Transverse colon (tissue), 4 donors: ENCODE measurements at regions not wholly inside any gene's neighbourhood (a gene's known extent, or its start where the extent isn't known, plus 50 kb on each side); places are given as distances from the start of the nearest gene placed in this dataset.

Experiments used
- DNase-seq: peaks from one replicate; pipeline ENCODE4 v3.0.0-alpha.2; 2019
- H3K27ac ChIP-seq, 4 donors: fragments of 200-600 bp; sonication (generic); 2 replicates each; pipeline ENCODE4 v1.5.1; 2016 to 2018; ENCODE audit warnings: inconsistent platforms in 4 of 4
- H3K27me3 ChIP-seq: fragments of 200-600 bp; sonication (generic); 2 replicates; pipeline ENCODE4 v1.5.1; 2017; ENCODE audit warnings: inconsistent platforms
- H3K36me3 ChIP-seq, 4 donors: fragments of 200-600 bp; sonication (generic); 2 replicates each; pipeline ENCODE4 v1.5.1; 2017 to 2019; ENCODE audit warnings: inconsistent platforms in 4 of 4
- H3K4me1 ChIP-seq, 4 donors: fragments of 200-600 bp; sonication (generic); 2 replicates each; pipeline ENCODE4 v1.5.1; 2017 to 2020; ENCODE audit warnings: inconsistent platforms in 4 of 4
- H3K4me3 ChIP-seq, 4 donors: fragments of 200-600 bp; sonication (generic); 1 replicate in 1 of 4; 2 replicates in 3 of 4; pipeline versions ENCODE4 v1.5.1 to v1.6.1; 2017 to 2019; ENCODE audit warnings: inconsistent platforms in 4 of 4
- H3K9me3 ChIP-seq, 2 donors: fragments of 200-600 bp; sonication (generic); 2 replicates each; pipeline ENCODE4 v1.5.1; 2017 to 2019; ENCODE audit warnings: inconsistent platforms in 2 of 2
- EP300 ChIP-seq: sonication (generic); formaldehyde crosslinking; IDR thresholded peaks from one replicate; pipeline ENCODE4 v1.6.1; 2017; ENCODE audit warnings: antibody characterized with exemption, low read depth
- POLR2A ChIP-seq: fragments of 450-650 bp; IDR thresholded peaks from one replicate; pipeline ENCODE4 v1.6.1; 2016; ENCODE audit warnings: antibody characterized with exemption, mild to moderate bottlenecking, moderate library complexity
- POLR2AphosphoS5 ChIP-seq, 3 donors: sonication (generic); formaldehyde crosslinking; IDR thresholded peaks; one replicate each; pipeline ENCODE4 v1.6.1; 2016; ENCODE audit warnings: antibody characterized with exemption in 3 of 3
- WGBS, 2 donors: methylation state at CpG; one replicate each; pipeline ENCODE4 v1.1.5; 2018; ENCODE audit warnings: low coverage in 1 of 2; 5-methylcytosine and 5-hydroxymethylcytosine counted together
- in situ Hi-C, 4 donors: fragments of 200-750 bp; cut with MboI; loops; one replicate each; pipeline versions ENCODE4 v1.15.0 to v1.15.1; 2017; ENCODE audit warnings: low sequenced_read_pairs in 3 of 4, low pct_ligation_motif_present in 1 of 4, low pct_unique_long_range_greater_than_20kb in 1 of 4
- intact Hi-C: fragments of 100-400 bp; cut with DNase I; formaldehyde crosslinking; loops from one replicate; pipeline ENCODE4 v1.15.1; 2023; ENCODE audit warnings: low total_unique reads
- TF ChIP-seq, protein P1 (sequence below), 5 experiments: fragments of 200-600 bp in 3 of 5; fragments of 450-650 bp in 2 of 5; sonication (generic) in 3 of 5; IDR thresholded peaks; 1 replicate in 2 of 5; 2 replicates in 3 of 5; pipeline ENCODE4 v1.5.1; 2016 to 2017; ENCODE audit warnings: antibody characterized with exemption in 5 of 5, inconsistent platforms in 3 of 5, mild to moderate bottlenecking in 2 of 5, moderate library complexity in 1 of 5

DNA sequence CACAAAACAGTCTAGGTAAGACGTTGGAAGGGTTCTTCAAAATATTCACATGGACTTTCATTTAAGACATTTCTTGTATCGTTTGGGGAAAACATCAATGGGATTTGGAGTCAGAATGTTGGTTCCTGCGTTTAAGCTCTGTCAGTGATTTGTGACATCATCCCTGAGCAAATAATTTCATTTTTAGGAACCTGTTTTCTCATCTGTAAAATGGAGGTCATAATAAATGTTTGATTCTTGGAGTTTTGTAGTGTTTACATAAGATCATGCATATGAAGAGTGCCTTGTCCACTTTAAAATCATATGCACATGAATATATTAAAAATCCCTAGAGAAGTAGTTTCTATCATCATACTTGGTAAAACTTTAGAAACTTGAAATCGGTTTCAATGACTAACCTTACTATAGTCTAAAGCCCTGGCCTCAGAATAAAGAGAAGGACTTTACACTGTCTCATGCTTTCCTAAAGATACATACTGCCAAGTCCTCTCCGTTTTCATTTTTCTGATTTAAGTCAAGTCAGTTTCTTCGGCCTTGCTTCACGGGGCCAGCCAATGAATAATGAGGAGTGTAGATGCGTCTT is 178.4 kb downstream of the ADSS2 start:
- WGBS, 2 donors = 40 to 41% methylated on average over 6 to 8 of the region's 8 CpGs
- Histone ChIP-seq H3K27me3 (no peaks in the 10 kb centered on the region), H3K4me1 (peaks cover 0 to 9% (median 3%) of the 10 kb centered on the region in 4 donors), H3K27ac (peak overlapping the region; percentile 56 to 77 (median 66)), H3K9me3 (no peaks in the 10 kb centered on the region), H3K4me3 (no peak overlapping the region), H3K36me3 (no peaks in the 10 kb centered on the region)
- in situ Hi-C loops = loop anchor here in 2 of 4 donors (25.0 kb wide), 2 partner anchors 236 to 936 kb away; no protein-coding TSS in a partner anchor
- DNase-seq = no peak
- intact Hi-C loops = loop anchor here (5.0 kb wide), 1 partner anchor 931 kb away; no protein-coding TSS in a partner anchor
- no peak for TF ChIP-seq EP300
- TF ChIP-seq, protein P1, sequence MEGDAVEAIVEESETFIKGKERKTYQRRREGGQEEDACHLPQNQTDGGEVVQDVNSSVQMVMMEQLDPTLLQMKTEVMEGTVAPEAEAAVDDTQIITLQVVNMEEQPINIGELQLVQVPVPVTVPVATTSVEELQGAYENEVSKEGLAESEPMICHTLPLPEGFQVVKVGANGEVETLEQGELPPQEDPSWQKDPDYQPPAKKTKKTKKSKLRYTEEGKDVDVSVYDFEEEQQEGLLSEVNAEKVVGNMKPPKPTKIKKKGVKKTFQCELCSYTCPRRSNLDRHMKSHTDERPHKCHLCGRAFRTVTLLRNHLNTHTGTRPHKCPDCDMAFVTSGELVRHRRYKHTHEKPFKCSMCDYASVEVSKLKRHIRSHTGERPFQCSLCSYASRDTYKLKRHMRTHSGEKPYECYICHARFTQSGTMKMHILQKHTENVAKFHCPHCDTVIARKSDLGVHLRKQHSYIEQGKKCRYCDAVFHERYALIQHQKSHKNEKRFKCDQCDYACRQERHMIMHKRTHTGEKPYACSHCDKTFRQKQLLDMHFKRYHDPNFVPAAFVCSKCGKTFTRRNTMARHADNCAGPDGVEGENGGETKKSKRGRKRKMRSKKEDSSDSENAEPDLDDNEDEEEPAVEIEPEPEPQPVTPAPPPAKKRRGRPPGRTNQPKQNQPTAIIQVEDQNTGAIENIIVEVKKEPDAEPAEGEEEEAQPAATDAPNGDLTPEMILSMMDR (IDR thresholded peaks at IDR 0.05) = no peak
- TF ChIP-seq POLR2AphosphoS5 (IDR thresholded peaks at IDR 0.05) = no peak
- TF ChIP-seq POLR2A = no peak

DNA sequence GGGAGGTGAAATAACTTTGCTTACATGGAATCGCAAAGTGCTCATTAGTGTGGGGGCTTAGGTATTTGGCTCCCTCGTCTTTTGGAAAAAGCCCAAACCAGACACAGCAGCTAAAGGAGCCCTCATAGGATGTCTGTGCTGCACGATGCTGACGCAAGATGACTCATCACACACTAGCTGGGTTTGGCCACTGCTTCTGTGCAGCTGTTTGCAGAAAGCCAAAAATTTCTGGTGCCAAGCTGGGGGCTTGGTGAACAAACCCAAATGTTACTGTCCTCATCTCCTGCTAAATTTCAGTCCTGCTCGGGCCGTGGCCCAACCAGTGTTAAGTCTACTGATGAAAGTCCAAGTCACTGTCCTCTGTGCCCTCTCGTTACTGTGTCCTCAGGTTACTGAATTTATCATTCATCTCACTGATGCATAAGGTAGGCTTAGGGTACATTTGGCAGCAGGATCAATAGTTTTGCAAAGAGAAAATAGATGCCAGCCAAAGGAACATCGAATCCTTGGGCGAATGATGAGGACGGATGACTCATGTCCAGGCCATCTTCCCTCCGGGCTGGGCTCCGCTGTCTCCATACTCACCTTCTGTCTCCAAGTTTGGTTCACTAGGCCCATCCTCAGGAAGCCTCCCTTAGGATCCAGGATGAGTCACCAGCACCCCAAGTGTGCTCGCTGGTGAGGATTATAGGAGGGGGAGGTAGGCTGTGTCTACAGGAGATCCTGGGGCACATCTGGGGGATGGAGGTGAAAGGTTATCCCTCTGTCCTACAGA is 177.7 kb downstream of the ADSS2 start:
- in situ Hi-C loops = loop anchor here in 2 of 4 donors (25.0 kb wide), 2 partner anchors 237 to 937 kb away; no protein-coding TSS in a partner anchor
- H3K4me1 ChIP-seq = peaks cover 0 to 9% (median 3%) of the 10 kb centered on the region in 4 donors
- H3K27ac ChIP-seq = peak overlapping the region; percentile 56 to 77 (median 66)
- intact Hi-C loops = loop anchor here (5.0 kb wide), 1 partner anchor 932 kb away; no protein-coding TSS in a partner anchor
- peak; percentile 33 for DNase-seq
- no peaks in the 10 kb centered on the region for H3K27me3 ChIP-seq
- no peaks in the 10 kb centered on the region for H3K9me3 ChIP-seq
- no peak overlapping the region for H3K4me3 ChIP-seq
- WGBS, 2 donors = 61% methylated on average over 13 of the region's 13 CpGs; no CpG with 5 or more reads in 1 of the 2 donors
- no peak for TF ChIP-seq EP300
- peak in 2 of 3 donors; percentile 14 to 37 for TF ChIP-seq POLR2AphosphoS5 (IDR thresholded peaks at IDR 0.05)
- TF ChIP-seq, protein P1 (IDR thresholded peaks at IDR 0.05) = no peak
- TF ChIP-seq POLR2A = no peak
- H3K36me3 ChIP-seq = no peaks in the 10 kb centered on the region

DNA sequence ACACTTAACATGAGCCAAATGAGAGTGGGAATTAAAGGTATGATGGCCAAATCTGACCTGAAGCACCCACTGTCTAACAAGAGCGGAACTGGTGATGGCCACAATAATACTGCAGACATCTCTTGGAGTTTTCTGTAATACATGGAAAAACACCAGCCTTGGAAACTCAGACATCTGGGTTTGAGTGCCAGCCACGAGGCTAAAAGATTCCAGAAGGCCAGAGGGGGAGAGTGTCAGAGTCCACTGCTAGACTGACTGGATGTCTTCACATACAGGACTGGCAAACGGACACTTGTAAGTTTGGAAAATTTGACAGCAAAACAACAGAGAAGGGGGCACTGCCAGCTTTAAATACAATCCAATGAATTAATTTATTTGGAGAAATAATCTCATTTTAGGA is 175.1 kb downstream of the ADSS2 start:
- Histone ChIP-seq H3K36me3 (no peaks in the 10 kb centered on the region), H3K4me3 (no peak overlapping the region), H3K27me3 (no peaks in the 10 kb centered on the region), H3K4me1 (peaks cover 0 to 9% (median 3%) of the 10 kb centered on the region in 4 donors), H3K9me3 (no peaks in the 10 kb centered on the region), H3K27ac (no peak overlapping the region)
- 36 to 86% methylated on average over 1 to 3 of the region's 3 CpGs for WGBS, 2 donors
- TF ChIP-seq, protein P1 (IDR thresholded peaks at IDR 0.05) = no peak
- no peak for TF ChIP-seq EP300
- TF ChIP-seq POLR2A = no peak
- TF ChIP-seq POLR2AphosphoS5 (IDR thresholded peaks at IDR 0.05) = no peak
- intact Hi-C loops (no loop called here), in situ Hi-C loops (loop anchor here in 2 of 4 donors (5.0 to 25.0 kb wide), 2 partner anchors 934 to 939 kb away; no protein-coding TSS in a partner anchor)
- no peak for DNase-seq

DNA sequence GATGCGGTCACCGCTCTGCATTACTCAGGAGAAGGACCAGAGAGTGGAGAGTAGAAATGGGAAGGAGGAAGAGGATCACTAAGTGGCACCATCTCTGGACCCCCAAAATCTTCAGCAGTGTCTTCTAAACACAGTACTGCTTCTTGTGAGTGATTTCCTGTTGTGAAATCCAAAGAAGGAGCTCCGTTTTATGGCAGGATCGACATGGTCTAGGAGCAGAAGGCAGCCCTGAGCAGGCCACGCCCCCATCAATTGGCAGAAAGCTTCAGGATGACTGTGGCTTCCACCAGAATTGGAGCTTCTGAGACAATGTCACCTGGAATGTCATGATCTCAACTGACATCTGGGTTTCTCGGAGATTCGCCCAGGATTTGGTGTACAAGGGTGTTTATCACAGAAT is 171.5 kb downstream of the ADSS2 start:
- intact Hi-C loops = no loop called here
- TF ChIP-seq POLR2A (no peak), POLR2AphosphoS5 (IDR thresholded peaks at IDR 0.05) (no peak), EP300 (no peak)
- TF ChIP-seq, protein P1 (IDR thresholded peaks at IDR 0.05) = no peak
- in situ Hi-C loops = loop anchor here in 2 of 4 donors (10.0 to 25.0 kb wide), 2 partner anchors 935 to 943 kb away; no protein-coding TSS in a partner anchor

More for the DNA sequence above, 171.5 kb downstream of the ADSS2 start:
- Histone ChIP-seq H3K4me1 (no peaks in the 10 kb centered on the region), H3K4me3 (no peak overlapping the region), H3K27ac (no peak overlapping the region), H3K9me3 (no peaks in the 10 kb centered on the region), H3K27me3 (no peaks in the 10 kb centered on the region), H3K36me3 (no peaks in the 10 kb centered on the region)
- WGBS, 2 donors = 59 to 76% methylated on average over 3 to 7 of the region's 7 CpGs
- DNase-seq = no peak
